Neutrophil (primary cell): ENCODE measurements at regions not wholly inside any gene's neighbourhood (a gene's known extent, or its start where the extent isn't known, plus 50 kb on each side); places are given as distances from the start of the nearest gene placed in this dataset.
"Not testable (repeated sequence)": the region's sequence is repeated elsewhere in the genome, so short reads cannot be mapped to it uniquely, and the experiment has no call there.

ENCODE experiments used
- H3K27ac ChIP-seq: fragments of 200-600 bp; sonication (generic); 2 replicates; pipeline ENCODE4 v1.5.1; 2016; ENCODE audit warnings: mild to moderate bottlenecking, moderate library complexity
- H3K27me3 ChIP-seq: fragments of 200-600 bp; sonication (generic); 2 replicates; pipeline ENCODE4 v1.6.0; 2016; ENCODE audit warnings: mild to moderate bottlenecking
- H3K36me3 ChIP-seq: fragments of 200-600 bp; sonication (generic); 2 replicates; pipeline ENCODE4 v1.5.1; 2017
- H3K4me1 ChIP-seq, 2 experiments: fragments of 200-600 bp in 1 of 2; sonication (generic) in 1 of 2; 1 replicate in 1 of 2; 2 replicates in 1 of 2; pipeline versions ENCODE4 v1.5.1 to v1.6.1; 2013 to 2016; ENCODE audit warnings: low read depth in 1 of 2, low read length in 1 of 2, mild to moderate bottlenecking in 1 of 2, moderate library complexity in 1 of 2; ENCODE audit not compliant: control insufficient read depth in 1 of 2, insufficient read depth in 1 of 2
- H3K4me3 ChIP-seq, 2 experiments: fragments of 200-600 bp in 1 of 2; sonication (generic) in 1 of 2; 1 replicate in 1 of 2; 2 replicates in 1 of 2; pipeline ENCODE4 v1.5.1; 2013 to 2016; ENCODE audit warnings: low read depth in 1 of 2, low read length in 1 of 2, mild to moderate bottlenecking in 1 of 2, moderate library complexity in 1 of 2
- H3K9me3 ChIP-seq: fragments of 200-600 bp; sonication (generic); 2 replicates; pipeline ENCODE4 v1.5.1; 2016
- TF ChIP-seq, protein P1 (sequence below): fragments of 200-600 bp; sonication (generic); IDR thresholded peaks from 2 replicates; pipeline ENCODE4 v1.5.1; 2016; ENCODE audit warnings: antibody characterized with exemption

DNA sequence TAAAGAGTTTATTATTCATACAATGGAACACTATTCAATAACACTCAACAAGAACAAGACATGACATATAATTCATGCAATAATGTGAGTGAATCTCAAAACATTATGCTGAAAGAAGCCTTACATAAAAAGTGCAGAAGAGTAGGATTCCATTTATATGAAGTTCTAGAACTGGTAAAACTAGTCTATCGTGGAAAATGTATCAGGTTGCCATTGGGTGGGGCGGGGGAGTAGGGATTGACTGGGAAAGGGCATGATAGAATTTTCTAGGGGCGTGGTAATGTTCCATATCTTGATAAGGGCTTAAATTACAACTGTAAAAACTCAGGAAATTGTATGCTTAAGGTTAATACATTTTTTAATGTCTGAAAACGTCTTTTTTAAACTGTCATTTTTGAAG, 247.9 kb downstream of the SATB1 start:
- H3K9me3 ChIP-seq, result no peaks in the 10 kb centered on the region
- H3K27me3 ChIP-seq, result no peaks in the 10 kb centered on the region
- H3K4me3 ChIP-seq, result no peak overlapping the region
- no peaks in the 10 kb centered on the region for H3K4me1 ChIP-seq
- H3K27ac ChIP-seq, result no peak overlapping the region
- no peaks in the 10 kb centered on the region for H3K36me3 ChIP-seq
- TF ChIP-seq, protein P1, sequence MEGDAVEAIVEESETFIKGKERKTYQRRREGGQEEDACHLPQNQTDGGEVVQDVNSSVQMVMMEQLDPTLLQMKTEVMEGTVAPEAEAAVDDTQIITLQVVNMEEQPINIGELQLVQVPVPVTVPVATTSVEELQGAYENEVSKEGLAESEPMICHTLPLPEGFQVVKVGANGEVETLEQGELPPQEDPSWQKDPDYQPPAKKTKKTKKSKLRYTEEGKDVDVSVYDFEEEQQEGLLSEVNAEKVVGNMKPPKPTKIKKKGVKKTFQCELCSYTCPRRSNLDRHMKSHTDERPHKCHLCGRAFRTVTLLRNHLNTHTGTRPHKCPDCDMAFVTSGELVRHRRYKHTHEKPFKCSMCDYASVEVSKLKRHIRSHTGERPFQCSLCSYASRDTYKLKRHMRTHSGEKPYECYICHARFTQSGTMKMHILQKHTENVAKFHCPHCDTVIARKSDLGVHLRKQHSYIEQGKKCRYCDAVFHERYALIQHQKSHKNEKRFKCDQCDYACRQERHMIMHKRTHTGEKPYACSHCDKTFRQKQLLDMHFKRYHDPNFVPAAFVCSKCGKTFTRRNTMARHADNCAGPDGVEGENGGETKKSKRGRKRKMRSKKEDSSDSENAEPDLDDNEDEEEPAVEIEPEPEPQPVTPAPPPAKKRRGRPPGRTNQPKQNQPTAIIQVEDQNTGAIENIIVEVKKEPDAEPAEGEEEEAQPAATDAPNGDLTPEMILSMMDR, result no peak

DNA sequence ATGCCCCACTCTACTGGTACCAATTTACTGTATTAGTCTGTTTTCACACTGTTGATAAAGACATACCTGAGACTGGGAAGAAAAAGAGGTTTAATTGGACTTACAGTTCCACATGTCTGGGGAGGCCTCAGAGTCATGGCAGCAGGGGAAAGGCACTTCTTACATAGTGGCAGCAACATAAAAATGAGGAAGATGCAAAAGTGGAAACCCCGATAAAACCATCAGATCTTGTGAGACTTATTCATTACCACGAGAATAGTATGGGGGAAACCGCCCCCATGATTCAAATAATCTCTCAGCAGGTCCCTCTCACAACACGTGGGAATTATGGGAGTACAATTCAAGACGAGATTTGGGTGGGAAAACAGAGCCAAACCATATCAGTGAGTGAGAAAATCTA, 251.2 kb downstream of the SATB1 start:
- not testable (repeated sequence) for H3K4me3 ChIP-seq, H3K27me3 ChIP-seq, H3K4me1 ChIP-seq, H3K9me3 ChIP-seq, H3K36me3 ChIP-seq, H3K27ac ChIP-seq

DNA sequence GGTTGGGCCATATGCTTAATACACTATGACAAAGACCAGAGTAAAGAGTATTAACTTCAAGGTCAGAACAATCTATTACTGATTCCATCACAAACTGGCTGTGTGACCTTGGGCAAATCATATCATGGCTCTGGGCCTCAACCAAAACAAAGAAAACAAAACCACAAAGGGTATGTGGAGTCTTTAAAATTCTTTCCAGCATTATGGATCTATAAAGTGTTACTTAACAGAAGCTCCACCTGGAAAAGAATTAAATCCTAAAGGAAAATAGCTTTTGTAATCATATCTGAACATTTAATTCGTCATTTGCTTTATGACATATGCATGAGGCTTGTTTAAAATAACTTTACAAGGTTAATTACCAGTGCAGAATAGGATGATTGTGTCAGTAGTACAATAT, 265.5 kb downstream of the SATB1 start:
- Histone ChIP-seq H3K27me3 (no peaks in the 10 kb centered on the region), H3K4me3 (no peak overlapping the region), H3K27ac (no peak overlapping the region), H3K9me3 (no peaks in the 10 kb centered on the region), H3K4me1 (peaks cover 0 to 6% of the 10 kb centered on the region in 2 experiments), H3K36me3 (no peaks in the 10 kb centered on the region)
- TF ChIP-seq, protein P1, result no peak

DNA sequence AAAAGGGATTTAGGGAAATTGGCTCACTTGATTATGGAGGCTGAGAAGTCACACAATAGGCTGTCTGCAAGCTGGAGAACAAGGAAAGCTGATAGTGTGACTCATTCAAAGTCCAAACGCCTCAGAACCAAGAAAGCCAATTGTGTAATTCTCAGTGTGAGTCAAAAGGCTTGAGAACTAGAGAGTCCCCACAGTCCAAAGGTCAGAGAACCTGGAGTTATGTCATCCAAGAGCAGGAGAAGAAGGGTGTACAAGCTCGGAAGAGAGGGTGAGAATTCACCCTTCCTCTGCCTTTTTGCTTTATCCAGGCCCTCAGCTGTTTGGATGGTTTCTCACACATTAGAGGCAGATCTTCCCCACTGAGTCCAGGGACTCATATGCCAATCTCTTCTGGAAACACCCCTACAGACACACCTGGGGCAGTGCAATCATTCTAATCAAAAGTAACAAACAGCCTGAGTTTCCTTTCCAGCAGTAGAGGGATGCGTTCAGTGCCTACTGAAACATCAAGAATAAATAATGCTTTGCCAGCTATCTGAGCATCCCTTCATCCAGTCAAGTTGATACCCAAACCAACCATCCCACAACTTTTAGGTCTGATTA, 271.5 kb downstream of the SATB1 start:
- H3K36me3 ChIP-seq, result no peaks in the 10 kb centered on the region
- H3K4me3 ChIP-seq, result no peak overlapping the region
- H3K4me1 ChIP-seq, result no peaks in the 10 kb centered on the region
- TF ChIP-seq, protein P1, result no peak
- no peaks in the 10 kb centered on the region for H3K27me3 ChIP-seq
- H3K9me3 ChIP-seq, result no peaks in the 10 kb centered on the region
- H3K27ac ChIP-seq, result no peak overlapping the region

DNA sequence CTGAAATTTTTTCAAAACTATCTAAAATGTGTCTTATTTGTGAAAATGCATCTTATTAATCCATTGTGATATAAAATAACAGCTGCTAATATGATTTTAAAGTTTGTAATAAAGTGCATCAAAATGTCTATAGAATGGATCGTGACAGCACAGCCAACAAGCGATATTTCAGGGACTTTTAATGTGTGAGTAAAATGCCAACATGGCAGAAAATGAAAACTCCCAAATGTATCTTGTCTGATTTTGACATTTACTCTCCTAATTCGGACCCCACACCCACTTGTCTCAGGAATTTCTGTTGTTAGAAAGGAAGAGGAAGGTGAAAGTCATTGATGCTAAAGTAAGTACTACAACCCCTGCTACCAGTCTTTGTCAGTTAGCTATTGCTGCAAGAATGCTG, 273.9 kb downstream of the SATB1 start:
- TF ChIP-seq, protein P1, result no peak
- H3K4me3 ChIP-seq, result no peak overlapping the region
- no peaks in the 10 kb centered on the region for H3K9me3 ChIP-seq
- H3K4me1 ChIP-seq, result no peaks in the 10 kb centered on the region
- H3K27me3 ChIP-seq, result no peaks in the 10 kb centered on the region
- no peaks in the 10 kb centered on the region for H3K36me3 ChIP-seq
- H3K27ac ChIP-seq, result no peak overlapping the region

DNA sequence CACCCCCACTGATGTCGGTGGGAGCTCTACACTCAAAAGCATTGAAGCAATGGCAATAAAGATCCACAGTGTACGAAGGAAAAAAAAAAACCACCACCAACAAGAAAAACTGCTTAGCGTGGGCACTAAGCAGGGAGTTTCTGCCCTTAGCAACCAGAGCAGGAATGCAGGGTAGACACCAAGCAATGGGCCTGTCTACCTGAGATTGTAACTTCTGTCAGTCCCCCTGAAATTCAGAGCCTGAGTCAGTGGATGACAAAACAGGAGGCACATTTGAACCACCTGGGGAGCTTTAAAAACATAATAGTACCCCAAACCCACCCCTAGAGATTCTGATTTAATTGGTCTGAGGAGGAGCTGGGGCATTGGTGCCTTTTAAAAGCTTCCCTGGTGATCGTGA, 275.2 kb downstream of the SATB1 start:
- no peaks in the 10 kb centered on the region for H3K4me1 ChIP-seq
- H3K9me3 ChIP-seq, result no peaks in the 10 kb centered on the region
- no peak overlapping the region for H3K27ac ChIP-seq
- no peaks in the 10 kb centered on the region for H3K27me3 ChIP-seq
- TF ChIP-seq, protein P1, result no peak
- H3K4me3 ChIP-seq, result no peak overlapping the region
- no peaks in the 10 kb centered on the region for H3K36me3 ChIP-seq
